ENCODE measurements at regions not wholly inside any gene's neighbourhood (a gene's known extent, or its start where the extent isn't known, plus 50 kb on each side); places are given as distances from the start of the nearest gene placed in this dataset.

DNA sequence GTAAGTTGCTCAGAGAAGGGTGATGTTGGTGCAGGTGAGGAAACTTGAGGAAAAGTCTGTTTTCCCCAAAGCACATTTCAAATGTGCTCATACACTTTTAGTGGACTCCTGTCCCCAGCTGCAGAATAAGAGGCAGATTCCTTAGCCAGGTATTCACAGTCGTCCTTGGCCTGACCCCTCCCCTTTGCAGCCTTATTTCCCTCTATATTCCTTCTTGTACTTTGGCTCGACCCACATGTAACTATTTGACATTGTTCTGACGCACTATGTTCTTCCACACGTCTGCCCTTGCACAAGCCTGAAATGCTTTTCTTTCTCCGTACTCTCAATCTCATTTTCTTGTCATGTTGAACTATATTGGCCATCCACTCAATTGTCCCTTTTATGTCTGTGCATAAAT lies 498.4 kb upstream of the USP24 start:
- TF ChIP-seq POLR2A (IDR thresholded peaks at IDR 0.05): no peak
- TF ChIP-seq, protein P1, sequence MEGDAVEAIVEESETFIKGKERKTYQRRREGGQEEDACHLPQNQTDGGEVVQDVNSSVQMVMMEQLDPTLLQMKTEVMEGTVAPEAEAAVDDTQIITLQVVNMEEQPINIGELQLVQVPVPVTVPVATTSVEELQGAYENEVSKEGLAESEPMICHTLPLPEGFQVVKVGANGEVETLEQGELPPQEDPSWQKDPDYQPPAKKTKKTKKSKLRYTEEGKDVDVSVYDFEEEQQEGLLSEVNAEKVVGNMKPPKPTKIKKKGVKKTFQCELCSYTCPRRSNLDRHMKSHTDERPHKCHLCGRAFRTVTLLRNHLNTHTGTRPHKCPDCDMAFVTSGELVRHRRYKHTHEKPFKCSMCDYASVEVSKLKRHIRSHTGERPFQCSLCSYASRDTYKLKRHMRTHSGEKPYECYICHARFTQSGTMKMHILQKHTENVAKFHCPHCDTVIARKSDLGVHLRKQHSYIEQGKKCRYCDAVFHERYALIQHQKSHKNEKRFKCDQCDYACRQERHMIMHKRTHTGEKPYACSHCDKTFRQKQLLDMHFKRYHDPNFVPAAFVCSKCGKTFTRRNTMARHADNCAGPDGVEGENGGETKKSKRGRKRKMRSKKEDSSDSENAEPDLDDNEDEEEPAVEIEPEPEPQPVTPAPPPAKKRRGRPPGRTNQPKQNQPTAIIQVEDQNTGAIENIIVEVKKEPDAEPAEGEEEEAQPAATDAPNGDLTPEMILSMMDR (IDR thresholded peaks at IDR 0.05 in 8 of 11, conservative IDR thresholded peaks at IDR 0.05 in 3 of 11): no peak
